ENCODE measurements at regions not wholly inside any gene's neighbourhood (a gene's known extent, or its start where the extent isn't known, plus 50 kb on each side); places are given as distances from the start of the nearest gene placed in this dataset.
A peak's percentile ranks its signal among the peaks of the same experiment; 100 is the strongest.
"Not testable (repeated sequence)": the region's sequence is repeated elsewhere in the genome, so short reads cannot be mapped to it uniquely, and the experiment has no call there.

DNA sequence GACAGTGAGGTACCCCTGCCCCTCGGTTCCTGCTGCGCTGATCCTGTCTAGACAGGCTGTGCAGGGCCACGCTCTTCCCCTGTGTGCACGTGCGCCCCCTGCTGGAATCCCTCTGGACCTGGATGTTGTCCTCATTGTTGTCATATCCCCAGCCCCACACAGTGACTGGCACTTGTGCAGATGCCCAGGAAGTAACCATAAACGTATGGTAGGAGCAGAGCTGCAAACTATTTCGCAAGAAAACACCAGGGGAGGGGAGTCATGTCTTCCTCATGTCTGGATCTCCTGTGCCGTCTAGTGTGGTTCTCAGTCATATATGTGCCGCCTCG is 114.7 kb downstream of the CRYBB2 start:
- WGBS, 2 donors, result 44 to 53% methylated on average over 9 to 10 of the region's 10 CpGs
- Histone ChIP-seq H3K27me3 (no peaks in the 10 kb centered on the region), H3K27ac (no peak overlapping the region), H3K9me3 (no peaks in the 10 kb centered on the region), H3K4me3 (no peak overlapping the region), H3K36me3 (ENCODE audit: low read depth, missing control alignments) (no peaks in the 10 kb centered on the region), H3K4me1 (no peaks in the 10 kb centered on the region)
- intact Hi-C loops (cut with DNase I; ENCODE audit: low total_unique reads), result no loop called here
- peak; percentile 86 for DNase-seq
- TF ChIP-seq, protein P1, sequence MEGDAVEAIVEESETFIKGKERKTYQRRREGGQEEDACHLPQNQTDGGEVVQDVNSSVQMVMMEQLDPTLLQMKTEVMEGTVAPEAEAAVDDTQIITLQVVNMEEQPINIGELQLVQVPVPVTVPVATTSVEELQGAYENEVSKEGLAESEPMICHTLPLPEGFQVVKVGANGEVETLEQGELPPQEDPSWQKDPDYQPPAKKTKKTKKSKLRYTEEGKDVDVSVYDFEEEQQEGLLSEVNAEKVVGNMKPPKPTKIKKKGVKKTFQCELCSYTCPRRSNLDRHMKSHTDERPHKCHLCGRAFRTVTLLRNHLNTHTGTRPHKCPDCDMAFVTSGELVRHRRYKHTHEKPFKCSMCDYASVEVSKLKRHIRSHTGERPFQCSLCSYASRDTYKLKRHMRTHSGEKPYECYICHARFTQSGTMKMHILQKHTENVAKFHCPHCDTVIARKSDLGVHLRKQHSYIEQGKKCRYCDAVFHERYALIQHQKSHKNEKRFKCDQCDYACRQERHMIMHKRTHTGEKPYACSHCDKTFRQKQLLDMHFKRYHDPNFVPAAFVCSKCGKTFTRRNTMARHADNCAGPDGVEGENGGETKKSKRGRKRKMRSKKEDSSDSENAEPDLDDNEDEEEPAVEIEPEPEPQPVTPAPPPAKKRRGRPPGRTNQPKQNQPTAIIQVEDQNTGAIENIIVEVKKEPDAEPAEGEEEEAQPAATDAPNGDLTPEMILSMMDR (IDR thresholded peaks at IDR 0.05), result peak; percentile 46 to 59 (median 57)
- TF ChIP-seq POLR2A (IDR thresholded peaks at IDR 0.05), result no peak

DNA sequence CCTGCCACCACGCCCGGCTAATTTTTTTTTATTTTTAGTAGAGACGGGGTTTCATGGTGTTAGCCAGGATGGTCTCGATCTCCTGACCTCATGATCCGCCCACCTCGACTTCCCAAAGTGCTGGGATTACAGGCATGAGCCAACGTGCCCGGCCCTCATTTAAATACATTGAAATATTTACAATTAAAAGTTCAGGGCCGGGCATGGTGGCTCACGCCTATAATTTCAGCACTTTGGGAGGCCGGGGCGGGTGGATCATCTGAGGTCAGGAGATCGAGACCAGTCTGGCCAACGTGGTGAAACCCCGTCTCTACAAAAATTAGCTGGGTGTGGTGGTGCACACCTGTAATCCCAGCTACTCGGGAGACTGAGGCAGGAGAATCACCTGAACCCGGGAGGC is 115.2 kb downstream of the CRYBB2 start:
- H3K27me3 ChIP-seq; H3K36me3 ChIP-seq (ENCODE audit: low read depth, missing control alignments); H3K4me1 ChIP-seq; H3K4me3 ChIP-seq; H3K27ac ChIP-seq; intact Hi-C loops (cut with DNase I; ENCODE audit: low total_unique reads); H3K9me3 ChIP-seq; DNase-seq: not testable (repeated sequence)
- WGBS, 2 donors, result 90% methylated on average over 17 of the region's 17 CpGs

DNA sequence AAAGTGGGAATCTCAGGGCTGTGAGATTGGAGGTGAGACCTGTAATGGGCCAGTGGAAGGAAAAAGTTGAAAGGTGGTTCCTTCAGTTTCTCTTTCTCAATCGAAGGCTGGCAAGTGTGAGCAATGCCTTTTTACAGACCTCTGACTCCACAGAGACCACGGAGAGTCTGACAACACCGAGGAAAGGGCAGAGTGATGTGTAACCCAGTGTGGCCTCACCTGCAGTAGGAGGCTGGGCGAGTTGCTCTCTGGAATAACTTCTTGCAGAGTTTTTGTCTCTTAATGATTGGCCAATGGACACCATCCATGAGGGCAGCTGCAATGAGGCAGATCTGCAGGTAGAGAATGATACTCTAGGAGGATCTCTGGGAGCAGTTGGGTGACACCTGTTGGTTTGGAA is 115.8 kb downstream of the CRYBB2 start:
- H3K9me3 ChIP-seq; H3K4me3 ChIP-seq; H3K27me3 ChIP-seq; H3K4me1 ChIP-seq; DNase-seq; intact Hi-C loops (cut with DNase I; ENCODE audit: low total_unique reads); H3K27ac ChIP-seq; H3K36me3 ChIP-seq (ENCODE audit: low read depth, missing control alignments): not testable (repeated sequence)
- WGBS, 2 donors, result 91 to 93% methylated on average over 4 of the region's 4 CpGs

DNA sequence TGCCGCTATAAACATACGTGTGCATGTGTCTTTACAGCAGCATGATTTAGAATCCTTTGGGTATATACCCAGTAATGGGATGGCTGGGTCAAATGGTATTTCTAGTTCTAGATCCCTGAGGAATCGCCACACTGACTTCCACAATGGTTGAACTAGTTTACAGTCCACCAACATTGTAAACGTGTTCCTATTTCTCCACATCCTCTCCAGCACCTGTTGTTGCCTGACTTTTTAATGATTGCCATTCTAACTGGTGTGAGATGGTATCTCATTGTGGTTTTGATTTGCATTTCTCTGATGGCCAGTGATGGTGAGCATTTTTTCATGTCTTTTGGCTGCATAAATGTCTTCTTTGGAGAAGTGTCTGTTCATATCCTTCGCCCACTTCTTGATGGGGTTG is 121.1 kb downstream of the CRYBB2 start:
- 96 to 97% methylated on average over 5 of the region's 5 CpGs for WGBS, 2 donors
- H3K27me3 ChIP-seq; DNase-seq; H3K9me3 ChIP-seq; H3K36me3 ChIP-seq (ENCODE audit: low read depth, missing control alignments); H3K4me3 ChIP-seq; intact Hi-C loops (cut with DNase I; ENCODE audit: low total_unique reads); H3K4me1 ChIP-seq; H3K27ac ChIP-seq: not testable (repeated sequence)

DNA sequence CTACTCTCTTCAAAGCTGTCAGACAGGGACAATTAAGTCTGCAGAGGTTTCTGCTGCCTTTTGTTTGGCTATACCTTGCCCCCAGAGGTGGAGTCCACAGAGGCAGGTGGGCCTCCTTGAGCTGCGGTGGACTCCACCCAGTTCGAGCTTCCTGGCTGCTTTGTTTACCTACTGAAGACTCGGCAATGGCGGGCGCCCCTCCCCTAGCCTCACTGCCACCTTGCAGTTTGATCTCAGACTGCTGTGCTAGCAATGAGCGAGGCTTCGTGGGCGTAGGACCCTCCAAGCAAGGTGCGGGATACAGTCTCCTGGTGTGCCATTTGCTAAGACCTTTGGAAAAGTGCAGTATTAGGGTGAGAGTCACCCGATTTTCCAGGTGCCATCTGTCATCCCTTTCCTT is 124.9 kb downstream of the CRYBB2 start:
- H3K36me3 ChIP-seq (ENCODE audit: low read depth, missing control alignments); H3K27me3 ChIP-seq; DNase-seq; H3K27ac ChIP-seq; intact Hi-C loops (cut with DNase I; ENCODE audit: low total_unique reads); H3K9me3 ChIP-seq; H3K4me3 ChIP-seq: not testable (repeated sequence)
- H3K4me1 ChIP-seq, result peaks cover 12% of the 10 kb centered on the region
- WGBS, 2 donors, result 97 to 99% methylated on average over 5 to 10 of the region's 10 CpGs

DNA sequence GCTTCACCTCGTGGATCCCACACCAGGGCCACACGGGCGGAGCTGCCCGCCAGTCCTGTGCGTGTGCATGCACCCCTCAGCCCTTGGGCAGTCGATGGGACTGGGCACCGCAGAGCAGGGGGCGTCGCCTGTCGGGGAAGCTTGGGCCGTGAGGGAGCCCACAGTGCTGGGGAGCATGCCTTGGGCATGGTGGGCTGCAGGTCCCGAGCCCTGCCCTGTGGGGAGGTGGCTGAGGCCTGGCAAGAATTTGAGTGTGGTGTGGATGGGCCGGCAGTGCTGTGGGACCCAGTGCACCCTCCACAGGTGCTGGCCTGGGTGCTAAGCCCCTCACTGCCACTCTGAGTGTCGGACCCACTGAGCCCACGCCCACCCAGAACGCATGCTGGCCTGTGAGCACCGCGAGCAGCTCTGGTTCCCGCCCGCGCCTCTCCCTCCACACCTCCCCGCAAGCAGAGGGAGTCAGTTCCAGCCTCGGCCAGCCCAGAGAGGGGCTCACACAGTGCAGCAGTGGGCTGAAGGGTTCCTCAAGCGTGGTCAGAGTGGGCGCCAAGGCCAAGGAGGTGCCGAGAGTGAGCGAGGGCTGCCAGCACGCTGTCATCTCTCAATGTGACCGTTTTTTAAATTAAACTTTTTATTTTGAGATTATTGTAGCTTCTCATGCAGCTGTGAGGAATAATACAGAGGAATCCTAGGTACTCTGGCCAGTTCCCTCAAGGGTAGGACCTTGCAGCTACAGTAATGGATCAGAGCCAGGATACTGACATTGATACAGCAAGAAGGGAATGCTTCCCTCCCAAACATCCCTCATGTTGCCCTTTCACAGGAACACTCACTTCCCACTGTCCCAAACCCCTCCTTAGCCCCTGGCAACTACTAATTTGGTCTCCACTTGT is 127.7 kb downstream of the CRYBB2 start:
- H3K27me3 ChIP-seq, result no peaks in the 10 kb centered on the region
- H3K27ac ChIP-seq, result no peak overlapping the region
- no peaks in the 10 kb centered on the region for H3K36me3 ChIP-seq (ENCODE audit: low read depth, missing control alignments)
- H3K4me3 ChIP-seq, result no peak overlapping the region
- intact Hi-C loops (cut with DNase I; ENCODE audit: low total_unique reads), result no loop called here
- DNase-seq, result peak; percentile 13
- H3K9me3 ChIP-seq, result no peaks in the 10 kb centered on the region
- H3K4me1 ChIP-seq, result peaks cover 12% of the 10 kb centered on the region
- TF ChIP-seq POLR2A (IDR thresholded peaks at IDR 0.05), result no peak
- TF ChIP-seq, protein P1 (IDR thresholded peaks at IDR 0.05), result no peak
- 61 to 74% methylated on average over 11 to 29 of the region's 29 CpGs for WGBS, 2 donors

DNA sequence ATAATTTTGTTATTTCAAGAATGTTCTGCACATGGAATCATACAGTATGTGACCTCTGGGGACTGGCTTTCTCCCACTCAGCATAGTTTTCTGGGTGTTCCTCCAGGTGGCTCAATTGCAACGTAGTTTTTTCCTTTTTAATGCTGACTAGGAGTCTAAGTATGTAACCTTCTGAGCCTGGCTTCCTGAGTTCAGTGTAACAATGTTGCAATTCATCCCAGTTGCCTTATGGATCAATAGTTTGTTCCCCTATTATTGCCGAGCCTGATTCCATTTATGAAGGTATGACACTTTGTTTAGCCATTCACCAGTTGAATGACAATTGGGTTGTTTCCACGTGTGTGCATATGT is 128.3 kb downstream of the CRYBB2 start:
- H3K27ac ChIP-seq, result no peak overlapping the region
- WGBS, 2 donors, result 18 to 27% methylated on average over 3 of the region's 3 CpGs
- intact Hi-C loops (cut with DNase I; ENCODE audit: low total_unique reads), result no loop called here
- H3K27me3 ChIP-seq, result no peaks in the 10 kb centered on the region
- no peaks in the 10 kb centered on the region for H3K9me3 ChIP-seq
- H3K4me1 ChIP-seq, result peaks cover 12% of the 10 kb centered on the region
- H3K36me3 ChIP-seq (ENCODE audit: low read depth, missing control alignments), result no peaks in the 10 kb centered on the region
- H3K4me3 ChIP-seq, result no peak overlapping the region
- TF ChIP-seq, protein P1 (IDR thresholded peaks at IDR 0.05), result no peak
- no peak for TF ChIP-seq POLR2A (IDR thresholded peaks at IDR 0.05)
- DNase-seq, result no peak
